Activated CD4-positive, alpha-beta T cell treated with anti-CD3 and anti-CD28 coated beads for 48 hours (primary cell): ENCODE measurements at regions not wholly inside any gene's neighbourhood (a gene's known extent, or its start where the extent isn't known, plus 50 kb on each side); places are given as distances from the start of the nearest gene placed in this dataset.

Experiments used
- DNase-seq: peaks from one replicate; pipeline ENCODE4 v3.0.0-alpha.2; 2020

DNA sequence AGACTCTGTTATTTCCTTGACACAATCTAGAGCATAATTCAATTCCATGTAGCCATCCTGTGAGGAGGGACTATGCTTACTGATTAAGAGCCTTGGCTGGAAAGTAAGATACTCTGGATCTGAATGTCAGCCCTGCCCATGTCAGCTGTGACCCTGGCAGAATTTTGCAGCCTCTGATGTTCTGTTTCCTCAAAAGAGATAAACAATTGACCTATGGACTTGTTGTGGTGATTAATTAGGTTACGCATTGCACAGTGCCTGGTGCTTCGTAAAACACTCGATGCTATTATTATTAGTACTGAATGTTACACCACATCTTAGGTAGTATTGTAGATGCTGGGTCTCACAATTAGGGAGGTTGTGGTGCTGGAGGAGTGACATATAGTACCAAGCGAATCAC lies 161.3 kb upstream of the MEIS2 start:
- DNase-seq: no peak

DNA sequence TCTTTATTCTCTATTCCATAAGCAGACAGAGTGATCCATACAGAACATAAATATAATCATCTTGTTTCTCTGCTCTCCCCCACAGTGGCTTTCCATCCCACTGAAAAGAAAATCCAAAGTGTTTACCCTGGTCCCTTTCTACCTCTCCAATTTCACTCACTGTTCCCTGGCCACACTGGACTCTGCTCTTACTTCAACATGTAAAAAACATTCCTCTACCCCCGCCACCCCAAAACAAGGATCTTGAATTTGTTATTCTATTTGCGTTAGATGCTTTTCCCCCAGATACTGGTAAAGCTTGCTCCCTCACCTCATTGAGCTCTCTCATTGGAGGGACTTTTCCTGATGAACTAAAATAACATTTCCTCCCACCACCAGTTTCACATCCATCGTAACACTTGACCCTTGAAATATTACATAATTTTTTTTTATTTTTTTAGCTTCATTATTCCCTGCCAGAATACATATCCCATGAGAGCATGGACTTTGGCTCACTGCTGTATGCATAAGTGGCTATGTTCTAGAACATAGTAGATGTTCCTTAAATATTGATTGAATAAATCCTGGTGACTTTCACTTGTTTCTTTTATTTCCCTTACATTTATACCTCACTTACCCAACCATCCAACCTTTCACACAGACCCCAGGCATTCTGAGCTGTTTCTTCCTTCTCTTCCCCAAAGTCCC lies 162.7 kb upstream of the MEIS2 start:
- no peak for DNase-seq

DNA sequence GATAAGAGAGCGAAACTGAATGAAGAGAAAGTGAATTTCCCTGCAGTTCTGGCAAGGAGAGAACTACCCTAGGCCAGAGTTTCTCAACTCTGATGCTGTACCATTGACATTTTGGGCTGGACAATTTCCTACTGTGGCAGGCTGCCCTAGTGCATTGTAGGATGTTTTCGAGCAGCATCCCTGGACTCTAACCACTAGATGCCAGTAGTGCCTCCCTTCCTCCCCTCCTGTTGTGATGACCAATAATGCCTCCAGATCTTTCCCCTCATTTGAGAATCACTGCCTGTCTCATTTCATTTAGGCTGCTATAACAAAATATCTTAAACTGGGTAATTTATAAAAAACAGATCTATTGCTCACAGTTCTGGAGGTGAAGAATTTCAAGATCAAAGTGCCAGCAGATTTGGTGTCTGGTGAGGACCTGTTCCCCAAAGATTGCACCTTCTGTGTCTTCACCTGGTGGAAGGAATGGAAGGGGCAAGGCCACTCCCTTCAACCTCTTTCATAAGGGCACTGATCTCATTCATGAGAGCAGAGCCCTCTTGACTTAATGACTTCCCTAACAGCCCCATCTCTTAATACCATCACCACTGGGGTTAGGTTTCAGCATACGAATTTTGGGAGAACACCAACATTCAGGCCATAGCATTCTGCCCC lies 188.9 kb upstream of the MEIS2 start:
- DNase-seq: no peak

DNA sequence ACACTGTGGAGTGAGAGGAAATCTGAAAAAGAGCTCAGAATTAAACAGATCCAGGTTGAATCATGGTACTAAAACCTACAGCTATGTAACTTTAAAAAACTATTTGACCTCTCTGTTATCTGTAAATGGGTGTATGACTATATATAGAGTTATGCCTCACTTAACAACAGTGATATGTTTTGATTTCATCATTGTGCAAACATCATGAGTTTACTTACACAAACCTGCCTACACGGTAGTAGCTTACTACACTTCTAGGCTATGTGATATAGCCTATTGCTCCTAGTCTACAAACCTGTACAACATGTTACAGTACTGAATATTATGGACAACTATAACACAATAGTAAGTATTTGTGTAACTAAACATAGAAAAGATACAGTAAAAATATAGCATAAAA lies 191.6 kb upstream of the MEIS2 start:
- no peak for DNase-seq

DNA sequence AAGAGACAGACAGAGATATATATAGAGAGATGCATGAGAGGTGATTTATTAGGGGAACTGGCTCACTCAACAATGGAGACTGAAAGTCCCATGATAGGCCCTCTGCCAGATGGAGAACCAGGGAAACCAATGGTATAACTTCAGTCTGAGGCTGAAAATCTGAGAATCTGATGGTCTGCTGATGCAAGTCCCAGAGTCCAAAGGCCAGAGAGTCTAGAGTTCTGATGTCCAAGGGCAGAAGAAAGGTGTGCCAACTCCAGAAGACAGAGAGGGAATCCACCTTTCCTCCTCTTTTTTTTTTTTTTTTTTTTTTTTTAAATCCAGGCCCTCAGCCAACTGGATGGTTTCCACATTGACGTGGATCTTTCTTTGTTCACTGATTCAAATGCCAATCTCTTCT lies 197.9 kb upstream of the MEIS2 start:
- no peak for DNase-seq

DNA sequence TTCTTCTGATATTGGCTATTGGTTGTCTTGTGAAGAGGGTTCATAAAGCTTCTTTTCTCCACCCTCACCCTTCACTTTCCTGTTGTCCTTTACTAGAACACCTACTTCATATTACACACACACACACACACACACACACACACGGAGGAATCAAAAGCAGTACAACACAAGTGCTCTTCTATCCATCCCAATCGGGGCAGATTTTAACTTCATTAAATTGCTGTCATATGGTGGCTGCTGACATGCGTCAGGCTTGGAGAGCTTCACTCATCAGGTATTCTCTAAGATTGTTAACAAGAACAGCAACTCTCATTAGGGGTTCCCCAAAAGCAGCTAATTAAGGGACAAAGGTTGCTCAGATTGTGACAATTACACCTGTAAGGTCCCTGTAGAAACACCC lies 239.1 kb upstream of the MEIS2 start:
- no peak for DNase-seq

DNA sequence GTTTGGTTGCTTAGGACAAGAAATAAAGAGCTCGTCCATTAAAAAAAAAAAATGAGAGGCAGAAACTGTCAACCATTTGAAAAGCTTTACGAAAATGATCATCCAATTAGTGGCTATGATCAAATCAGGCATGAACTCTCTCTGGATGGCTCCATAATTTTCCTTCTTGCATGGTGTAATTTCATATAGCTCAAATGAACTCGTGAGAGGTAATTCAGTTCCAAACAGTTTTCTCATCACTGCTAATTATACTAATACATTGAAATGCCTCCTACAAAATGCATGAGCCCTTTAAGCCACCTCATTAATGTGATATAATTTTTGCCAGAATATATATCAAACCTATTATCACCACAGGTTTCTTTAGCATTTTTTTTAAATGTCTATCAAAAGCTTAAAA lies 239.5 kb upstream of the MEIS2 start:
- no peak for DNase-seq

DNA sequence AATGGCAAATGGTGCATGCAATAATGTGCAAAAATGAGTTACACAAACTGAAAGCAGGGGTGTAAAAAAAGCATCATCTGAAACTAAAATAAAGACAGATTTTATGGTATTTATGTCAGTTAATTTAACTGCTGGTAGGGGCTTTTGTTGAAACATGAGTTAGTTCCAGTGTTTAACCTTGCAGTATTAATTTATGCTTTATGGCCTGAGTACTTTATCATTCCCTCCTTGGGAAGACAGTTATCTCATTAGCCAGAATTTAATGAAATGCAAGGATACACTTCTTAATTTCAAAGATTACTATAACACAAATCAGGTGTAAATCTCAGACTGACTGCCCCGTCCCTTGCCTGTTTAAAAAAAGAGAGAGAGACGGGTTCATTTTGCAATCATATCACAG lies 240.1 kb upstream of the MEIS2 start:
- no peak for DNase-seq

DNA sequence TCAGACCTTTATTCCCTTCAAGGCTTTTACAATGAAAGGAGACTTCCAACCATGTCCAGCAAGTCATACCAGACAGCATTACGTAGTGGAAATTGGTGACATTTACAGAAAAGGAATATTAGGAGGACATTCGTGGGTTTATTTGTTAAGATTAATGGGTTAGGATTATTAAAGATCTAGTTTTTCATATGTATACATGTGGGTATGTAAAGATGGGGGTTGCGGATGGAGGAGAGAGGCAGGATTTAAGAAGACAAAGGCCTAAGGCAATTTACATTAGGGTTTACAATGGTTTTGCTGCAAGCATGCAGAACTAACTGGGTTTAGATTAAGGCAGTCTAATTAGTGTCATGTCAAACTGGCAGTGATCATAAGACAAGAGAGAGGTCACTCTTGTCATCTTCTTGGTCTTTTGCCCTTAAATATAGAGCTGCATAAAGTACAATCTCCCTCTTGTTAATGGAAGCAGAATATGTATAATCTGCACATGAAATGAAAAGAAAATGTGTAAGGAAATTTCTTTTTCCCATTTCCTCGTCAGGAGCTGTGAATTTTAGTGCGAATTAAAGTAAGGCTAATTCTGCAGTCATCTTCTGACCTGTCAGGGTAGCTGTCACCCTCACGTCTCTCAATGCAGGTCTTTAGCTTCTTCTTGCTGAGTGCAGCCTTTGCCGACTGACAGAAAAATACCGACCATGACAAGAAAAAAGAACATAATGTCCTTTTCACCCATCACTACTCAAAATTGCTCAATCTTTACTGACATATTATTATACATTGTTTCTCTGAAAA lies 258.9 kb upstream of the MEIS2 start:
- no peak for DNase-seq

DNA sequence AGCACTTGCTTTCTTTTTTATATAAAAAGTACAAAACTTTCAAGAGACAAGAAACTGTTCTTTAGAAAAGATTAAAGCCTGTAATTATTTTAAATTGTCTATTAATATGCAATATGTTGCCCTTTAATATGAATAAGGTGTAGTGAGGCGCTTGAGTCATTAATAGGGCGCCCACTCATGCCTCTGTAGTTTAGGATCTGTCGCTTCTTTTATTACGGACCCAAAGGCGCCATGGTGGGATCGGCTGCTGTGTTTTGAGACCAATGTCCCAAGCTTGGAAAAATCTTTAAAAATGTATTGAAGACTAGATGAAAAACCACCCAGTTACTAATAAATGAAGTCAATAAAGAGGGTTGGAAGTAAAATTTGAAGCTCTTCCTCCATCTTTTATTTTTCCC lies 259.5 kb upstream of the MEIS2 start:
- DNase-seq: no peak

DNA sequence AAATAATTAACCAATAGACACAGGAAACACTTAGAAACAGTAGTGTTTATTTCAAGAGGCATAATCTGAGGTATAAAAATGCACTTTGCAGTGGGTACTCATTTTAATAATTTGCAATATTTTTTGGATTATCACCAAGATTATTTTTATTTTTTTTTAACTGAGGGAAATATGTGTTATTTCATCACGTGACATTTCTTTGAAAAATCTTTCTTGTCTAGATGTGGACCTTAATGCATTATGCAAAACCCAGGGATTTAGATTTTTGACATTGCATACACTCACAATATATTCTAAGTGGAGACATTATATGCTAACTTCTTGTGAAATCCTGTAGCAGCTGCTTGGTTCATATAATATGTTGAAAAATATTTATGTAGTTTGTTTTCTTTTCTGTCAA lies 260.4 kb upstream of the MEIS2 start:
- DNase-seq: no peak

DNA sequence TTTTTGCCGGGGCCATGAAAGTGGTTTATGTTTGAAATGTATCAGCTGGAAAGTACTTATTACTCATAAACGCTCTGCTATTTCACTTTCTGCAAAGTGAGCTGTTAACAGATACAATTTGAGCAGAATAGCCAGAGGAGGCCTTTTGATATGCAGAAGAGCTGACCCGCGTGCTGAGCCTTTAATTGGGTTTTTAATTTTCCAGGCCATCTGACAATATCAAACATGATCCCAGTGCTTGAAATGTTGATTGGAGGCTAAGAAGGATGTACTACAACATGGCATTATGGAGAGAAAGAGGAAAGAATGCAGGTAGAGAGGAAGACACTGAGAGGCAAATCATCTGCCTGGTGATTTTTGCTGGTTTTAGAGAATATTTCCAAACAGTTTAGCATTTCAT lies 261.3 kb upstream of the MEIS2 start:
- DNase-seq: no peak

DNA sequence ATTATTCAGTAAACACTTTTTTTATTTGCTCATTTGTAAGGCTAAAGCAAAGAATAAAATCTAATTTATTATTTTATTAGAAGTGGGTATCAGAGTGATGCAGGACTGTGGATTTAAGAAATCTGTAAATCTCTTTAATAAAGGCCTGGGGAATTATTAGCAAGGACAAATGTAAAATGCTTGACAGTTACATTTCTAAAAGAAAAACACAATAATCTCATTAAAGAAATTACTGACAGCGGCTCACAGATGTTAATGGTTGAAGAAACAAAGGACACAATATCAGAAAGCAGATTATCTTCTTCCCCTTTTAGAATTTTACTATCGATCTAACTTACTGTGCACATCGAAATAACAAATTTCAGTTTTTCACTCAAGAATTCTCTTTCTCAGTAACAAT lies 262.1 kb upstream of the MEIS2 start:
- no peak for DNase-seq

DNA sequence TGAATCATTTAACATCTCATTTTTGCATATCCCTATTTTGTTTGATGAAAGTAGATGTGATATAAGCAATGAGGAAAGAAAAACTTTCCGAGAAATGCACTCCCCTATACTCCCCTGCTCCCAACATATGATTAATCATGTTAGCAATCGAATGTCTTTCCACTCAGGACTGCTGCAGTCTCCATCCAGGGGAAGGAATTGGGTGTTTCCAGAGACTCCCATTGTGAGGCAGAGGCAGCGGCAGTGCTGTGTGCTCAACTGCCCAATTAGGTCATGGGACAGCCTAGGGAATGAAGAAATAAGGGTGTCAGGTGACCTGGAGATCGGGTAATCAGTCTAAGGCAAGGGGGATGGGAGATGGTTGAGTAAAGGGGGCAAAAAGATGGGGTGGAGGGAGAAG lies 268.6 kb upstream of the MEIS2 start:
- no peak for DNase-seq

DNA sequence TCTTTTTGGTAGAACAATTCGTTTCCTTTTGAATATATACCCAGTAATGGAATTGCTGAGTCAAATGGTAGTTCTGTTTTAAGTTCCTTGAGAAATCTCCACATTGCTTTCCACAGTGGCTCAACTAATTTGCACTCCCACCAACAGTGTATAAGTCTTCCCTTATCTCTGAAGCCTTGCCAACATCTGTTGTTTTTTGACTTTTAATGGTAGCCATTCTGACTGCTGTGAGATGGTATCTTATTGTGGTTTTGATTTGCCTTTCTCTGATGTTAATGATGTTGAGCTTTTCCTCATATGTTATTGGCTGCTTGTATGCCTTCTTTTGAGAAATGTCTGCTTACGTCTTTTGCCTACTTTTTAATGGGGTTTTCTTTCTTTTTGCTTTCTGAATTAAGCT lies 270.6 kb upstream of the MEIS2 start:
- no peak for DNase-seq

DNA sequence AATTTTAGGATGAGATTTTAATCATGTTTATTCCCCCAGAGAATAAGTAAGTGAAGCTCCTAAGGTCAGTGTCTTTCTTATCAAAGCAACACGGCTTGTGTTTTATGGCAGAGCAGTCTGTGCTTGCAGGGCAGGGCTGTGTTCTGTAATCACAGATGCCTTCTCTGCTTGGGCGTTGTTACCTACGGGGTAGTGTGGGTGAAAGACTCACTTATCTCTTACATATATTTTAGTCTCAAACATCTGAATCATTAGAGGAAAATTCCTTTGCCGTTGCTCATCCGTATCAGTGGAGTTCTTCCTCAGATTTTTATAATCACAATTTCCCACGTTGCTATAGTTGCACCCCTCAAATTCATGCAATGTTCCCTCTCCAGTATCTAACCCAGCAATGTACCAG lies 271.7 kb upstream of the MEIS2 start:
- no peak for DNase-seq

DNA sequence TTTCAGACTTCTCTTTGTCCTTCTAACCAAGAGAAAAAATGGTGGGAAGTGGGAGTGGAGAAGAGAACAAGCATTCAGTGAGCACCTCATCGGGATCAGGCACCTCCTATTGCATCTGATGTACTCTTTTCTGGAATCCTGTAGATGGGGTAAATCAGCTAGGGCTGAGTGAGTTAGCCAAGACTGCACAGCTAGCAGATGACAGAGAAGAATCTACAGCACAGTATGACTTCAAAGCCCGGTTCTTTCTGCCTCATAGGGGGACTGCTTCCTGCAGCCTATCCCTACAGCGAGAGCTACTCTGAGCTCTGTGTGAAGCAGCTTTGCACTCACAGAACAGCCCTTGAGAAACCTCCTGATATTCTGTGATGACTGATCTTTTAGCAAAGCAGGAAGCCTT lies 275.2 kb upstream of the MEIS2 start:
- DNase-seq: no peak

DNA sequence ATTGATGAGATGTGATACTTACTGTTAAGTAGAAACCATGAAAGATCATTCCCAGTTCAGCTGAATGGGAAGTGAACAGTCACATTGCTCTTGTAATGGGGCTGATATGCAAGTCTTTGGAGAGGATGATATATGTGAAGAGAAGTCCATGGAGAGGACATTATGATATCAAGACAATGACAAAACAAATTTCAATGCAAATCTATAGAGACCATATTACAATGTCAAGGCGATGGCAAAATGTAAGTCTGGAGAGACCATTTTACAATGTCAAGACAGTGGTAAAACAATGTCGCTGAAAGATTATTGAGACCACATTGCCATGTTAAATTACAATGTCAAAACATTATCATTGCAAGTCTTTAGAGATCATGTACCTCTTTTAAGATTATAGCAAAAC lies 277.1 kb upstream of the MEIS2 start:
- no peak for DNase-seq

DNA sequence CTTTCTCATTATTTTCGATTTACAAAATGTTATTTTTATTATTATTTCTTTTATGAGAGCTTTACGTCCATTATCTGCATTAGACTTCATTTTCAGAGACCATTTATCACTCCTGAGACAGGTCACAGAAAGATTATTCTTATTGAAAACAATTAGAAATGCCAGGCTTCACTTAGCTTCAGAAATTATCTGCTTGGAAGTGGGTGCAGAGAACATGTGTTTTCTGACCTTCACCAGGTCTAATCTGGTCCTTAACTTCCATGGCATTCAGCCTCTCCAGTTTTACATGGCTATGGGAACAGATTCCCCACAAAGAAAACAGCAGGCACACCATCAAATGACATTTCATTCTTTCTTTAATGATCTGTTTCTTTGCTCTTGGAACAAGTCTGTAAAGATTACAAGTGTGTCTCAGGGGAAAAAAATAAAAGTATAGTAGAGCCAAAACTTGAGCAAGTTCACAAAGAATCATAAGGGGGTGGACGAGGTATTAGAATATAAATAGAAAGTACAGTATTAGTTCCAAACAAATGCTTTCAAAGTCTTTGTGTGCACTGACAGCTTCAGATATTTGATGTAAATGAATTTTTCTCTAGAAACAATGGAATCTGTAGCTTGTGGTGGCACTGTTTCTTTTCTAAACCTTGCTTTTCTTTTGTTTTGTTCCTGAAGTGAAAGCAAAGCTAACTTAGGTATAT lies 294.2 kb upstream of the MEIS2 start:
- DNase-seq: no peak

DNA sequence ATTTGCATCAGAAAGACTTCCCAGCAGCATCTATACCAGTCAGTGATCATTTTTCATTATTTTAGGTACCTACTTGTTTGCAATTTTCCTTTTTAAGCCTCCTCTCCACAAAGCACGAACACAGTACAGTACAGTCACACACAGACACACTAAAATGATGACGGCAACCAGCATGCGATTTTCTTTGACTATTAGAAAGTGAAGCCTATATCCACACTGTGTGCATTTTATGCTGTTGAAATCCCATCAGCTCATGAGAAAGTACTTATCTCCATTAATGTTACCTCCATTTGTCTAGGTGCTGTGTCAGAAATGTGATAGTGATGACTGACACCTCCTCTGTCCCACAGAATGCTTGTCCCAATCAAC lies 294.7 kb upstream of the MEIS2 start:
- no peak for DNase-seq

DNA sequence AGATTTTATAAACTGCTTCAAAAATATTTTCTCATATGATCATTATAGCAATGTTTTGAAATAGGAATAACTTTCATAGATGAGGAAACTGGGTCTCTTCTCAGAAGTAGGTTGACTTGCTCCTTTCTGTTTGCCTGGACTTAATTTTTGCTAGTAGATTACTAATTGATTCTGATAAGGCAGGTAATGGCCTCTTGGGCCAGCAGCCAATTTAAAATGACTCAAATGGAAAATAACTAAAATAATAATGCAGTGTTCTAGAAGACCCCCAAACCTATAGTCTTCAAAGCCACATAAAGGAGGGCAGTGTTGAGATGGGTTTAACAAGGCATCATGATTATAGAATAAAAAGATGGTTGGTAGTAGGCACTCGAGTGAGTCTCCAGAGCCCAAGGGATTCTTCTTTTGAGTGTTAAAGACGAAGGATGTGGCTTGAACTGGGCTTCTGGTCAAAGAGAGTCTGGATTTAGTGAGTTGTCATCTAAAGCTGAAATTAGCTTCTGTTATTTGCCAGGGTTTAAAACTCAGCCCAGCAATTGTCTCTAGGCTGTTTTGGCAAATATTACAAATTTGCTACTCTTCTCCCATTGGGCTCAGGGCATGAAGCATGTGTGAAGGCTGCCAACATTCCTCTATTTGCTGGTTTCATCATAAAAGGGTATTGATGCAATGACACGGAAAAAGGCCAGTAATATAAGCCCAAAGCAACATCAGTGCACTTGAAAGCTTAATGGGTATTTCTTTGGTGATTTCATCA lies 297.1 kb upstream of the MEIS2 start:
- DNase-seq: no peak

DNA sequence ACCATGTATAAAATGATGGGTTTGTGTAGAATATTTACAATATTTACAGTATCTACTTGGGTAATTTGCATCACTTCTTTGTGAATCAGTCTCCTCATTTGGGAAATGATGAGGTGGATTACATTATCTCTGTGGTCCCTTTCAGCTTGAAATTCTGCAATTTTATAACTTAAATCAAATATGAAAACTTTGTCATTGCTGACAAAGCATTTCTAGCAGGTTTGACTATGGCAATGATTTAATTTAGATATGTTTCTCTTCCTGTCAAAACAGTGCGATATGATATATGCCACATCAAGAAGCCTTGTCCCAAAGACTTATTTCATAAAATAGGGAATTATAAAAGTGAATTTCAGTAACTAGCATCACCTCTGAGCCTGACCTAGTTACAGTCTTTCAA lies 315.8 kb upstream of the MEIS2 start:
- no peak for DNase-seq

DNA sequence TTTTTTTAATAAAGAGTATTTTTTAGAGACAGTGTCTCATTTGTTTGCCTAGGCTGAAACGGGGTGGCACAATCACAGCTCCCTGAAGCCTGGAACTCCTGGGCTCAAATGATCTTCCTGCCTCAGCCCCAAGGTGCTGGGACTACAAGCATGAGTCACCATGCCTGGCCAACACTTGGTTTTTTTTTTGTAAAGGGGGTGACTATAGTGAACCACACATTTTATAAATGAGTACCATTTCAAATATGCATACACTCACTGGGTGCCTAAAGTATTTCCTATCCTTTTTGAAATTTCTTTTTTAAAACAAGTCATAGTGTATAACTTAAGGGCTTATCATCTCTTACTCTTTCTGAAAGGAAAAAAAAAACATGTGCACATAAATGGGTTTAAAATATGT lies 325.2 kb upstream of the MEIS2 start:
- no peak for DNase-seq
